GM23248 (cell line): ENCODE measurements at regions not wholly inside any gene's neighbourhood (a gene's known extent, or its start where the extent isn't known, plus 50 kb on each side); places are given as distances from the start of the nearest gene placed in this dataset.

Source experiments
- EZH2 ChIP-seq: fragments of 200-600 bp; sonication (generic); IDR thresholded peaks from 2 replicates; pipeline ENCODE4 v1.6.1; 2018; ENCODE audit warnings: antibody characterized with exemption, mild to moderate bottlenecking; ENCODE audit not compliant: insufficient read depth, poor library complexity, severe bottlenecking
- EZH2phosphoT487 ChIP-seq: fragments of 200-600 bp; sonication (generic); IDR thresholded peaks from 2 replicates; pipeline ENCODE4 v1.6.1; 2018; ENCODE audit warnings: antibody characterized with exemption, moderate library complexity, mild to moderate bottlenecking, low read depth; ENCODE audit not compliant: insufficient read depth

GRCh38 chr4:111982089-111982488 is 163.2 kb upstream of the FAM241A start:
- no peak for TF ChIP-seq EZH2
- TF ChIP-seq EZH2phosphoT487: no peak
